ENCODE measurements at regions not wholly inside any gene's neighbourhood (a gene's known extent, or its start where the extent isn't known, plus 50 kb on each side); places are given as distances from the start of the nearest gene placed in this dataset.

GRCh38 chr1:68620571-68620970 lies 123.7 kb upstream of the DEPDC1 start:
- no peak for TF ChIP-seq CTCF (IDR thresholded peaks at IDR 0.05)
- no peak for TF ChIP-seq SMC3 (IDR thresholded peaks at IDR 0.05; ENCODE audit: low read depth, low read length)
- TF ChIP-seq RFX5 (IDR thresholded peaks at IDR 0.05; ENCODE audit: low read length), result no peak
- TF ChIP-seq MEF2A (IDR thresholded peaks at IDR 0.05; ENCODE audit: borderline replicate concordance, low read depth), result no peak
- TF ChIP-seq REST (IDR thresholded peaks at IDR 0.05; ENCODE audit: low read depth, low read length), result no peak
- no peak for TF ChIP-seq EZH2phosphoT487 (IDR thresholded peaks at IDR 0.05; ENCODE audit: borderline replicate concordance, low read depth)
- TF ChIP-seq MXI1 (IDR thresholded peaks at IDR 0.05; ENCODE audit: low read depth, low read length), result no peak
- no peak for TF ChIP-seq MAX (IDR thresholded peaks at IDR 0.05; ENCODE audit: low read depth)
- TF ChIP-seq EP300 (IDR thresholded peaks at IDR 0.05; ENCODE audit: borderline replicate concordance in 1 of 2, low read depth in 1 of 2, low read length in 1 of 2), result no peak
- no peak for TF ChIP-seq YY1 (IDR thresholded peaks at IDR 0.05; ENCODE audit: low read depth)
- no peak for TF ChIP-seq TAF1 (IDR thresholded peaks at IDR 0.05; ENCODE audit: borderline replicate concordance, low read depth, low read length)
- TF ChIP-seq IRF3 (IDR thresholded peaks at IDR 0.05; ENCODE audit: low read depth, low read length), result no peak
- TF ChIP-seq USF1 (IDR thresholded peaks at IDR 0.05; ENCODE audit: borderline replicate concordance, low read depth), result no peak
- no peak for TF ChIP-seq FOXM1 (IDR thresholded peaks at IDR 0.05; ENCODE audit: low read depth)

All from SK-N-SH (cell line).